K562 (cell line): ENCODE measurements at regions not wholly inside any gene's neighbourhood (a gene's known extent, or its start where the extent isn't known, plus 50 kb on each side); places are given as distances from the start of the nearest gene placed in this dataset.

Experiments used
- ATAC-seq: fragments of 200-7000 bp; cut with Tn5 transposase; 3 replicates; pipeline ENCODE4 v1.9.1; 2020; ENCODE audit warnings: moderate library complexity
- BruUV-seq: library from RNA; stranded (reverse); fragments of 400-500 nt; replicated peaks from 2 replicates; lab custom pipeline; 2021; lab: Mats Ljungman, UMichigan
- CTCF ChIA-PET: fragments of 300-600 bp; formaldehyde crosslinking; extraction: SDS; loops from one replicate; lab custom pipeline; 2021; ENCODE audit warnings: low intra/inter-chr PET ratio; lab: Yijun Ruan, JAX
- POLR2A ChIA-PET: fragments of 300-600, 350-650 bp; sonication (Branson Sonifier 250); formaldehyde crosslinking; extraction: SDS; loops from one replicate; lab custom pipeline; 2021; ENCODE audit warnings: antibody characterized with exemption, inconsistent platforms; lab: Yijun Ruan, JAX
- DNase-seq, 4 experiments: peaks; one replicate each; pipeline versions ENCODE4 v3.0.0 to v3.0.0-alpha.2; 2011 to 2018; ENCODE audit warnings: low spot score in 3 of 4, mixed read lengths in 3 of 4; ENCODE audit errors: extremely low read depth in 1 of 4
- FAIRE-seq: peaks from 2 replicates; lab custom pipeline; 2011; peaks lifted over from hg19 to GRCh38; lab: Jason Lieb, UNC
- H2AFZ ChIP-seq: 2 replicates; pipeline ENCODE4 v1.6.0; 2011; ENCODE audit warnings: low read depth, low read length, control low read depth, inconsistent platforms
- H3K27ac ChIP-seq: fragments of 200-600 bp; 3 replicates; pipeline ENCODE4 v1.8.0; 2011; ENCODE audit warnings: low read depth, mild to moderate bottlenecking, control low read depth, inconsistent platforms, low read length, moderate library complexity, mixed read lengths; ENCODE audit errors: extremely low read depth
- H3K27me3 ChIP-seq, 2 experiments: fragments of 300-600 bp in 1 of 2; 2 replicates in 1 of 2; 3 replicates in 1 of 2; pipeline versions ENCODE4 v1.6.0 to v1.8.0; 2011; ENCODE audit warnings: inconsistent platforms in 2 of 2, low read length in 2 of 2, mild to moderate bottlenecking in 1 of 2, mixed read lengths in 1 of 2, moderate library complexity in 1 of 2; ENCODE audit not compliant: control insufficient read depth in 2 of 2, insufficient read depth in 2 of 2
- H3K36me3 ChIP-seq: fragments of 300-600 bp; 3 replicates; pipeline ENCODE4 v1.8.0; 2011; ENCODE audit warnings: mild to moderate bottlenecking, low read length, inconsistent platforms; ENCODE audit not compliant: control insufficient read depth, insufficient read depth
- H3K4me1 ChIP-seq, 2 experiments: fragments of 200-600 bp in 1 of 2; replicated peaks in 1 of 2; 2 replicates in 1 of 2; 3 replicates in 1 of 2; pipeline versions ENCODE4 v1.5.1 to v1.8.0; 2011; ENCODE audit warnings: inconsistent platforms in 2 of 2, low read length in 2 of 2, mild to moderate bottlenecking in 1 of 2, mixed read lengths in 1 of 2, moderate library complexity in 1 of 2; ENCODE audit not compliant: control insufficient read depth in 2 of 2, insufficient read depth in 2 of 2
- H3K4me2 ChIP-seq: 2 replicates; pipeline ENCODE4 v1.6.1; 2011; ENCODE audit warnings: low read length, control low read depth, inconsistent platforms, mixed read lengths; ENCODE audit not compliant: insufficient read depth
- H3K4me3 ChIP-seq: fragments of 200-600 bp; sonication (generic), shearing (Covaris generic); 2 replicates; pipeline ENCODE4 v1.5.1; 2016; ENCODE audit warnings: control low read depth, inconsistent platforms
- H3K79me2 ChIP-seq: fragments of 200-600 bp; 3 replicates; pipeline ENCODE4 v1.8.0; 2011; ENCODE audit warnings: low read length, inconsistent platforms; ENCODE audit not compliant: control insufficient read depth, insufficient read depth
- H3K9ac ChIP-seq, 2 experiments: 2 replicates each; pipeline versions ENCODE4 v1.6.0 to v1.6.1; 2011; ENCODE audit warnings: low read depth in 2 of 2, low read length in 2 of 2, control low read depth in 1 of 2, inconsistent platforms in 1 of 2, mild to moderate bottlenecking in 1 of 2, mixed read lengths in 1 of 2; ENCODE audit not compliant: insufficient read depth in 1 of 2
- H3K9me1 ChIP-seq: one replicate; pipeline ENCODE4 v1.6.0; 2011; ENCODE audit warnings: inconsistent platforms, mild to moderate bottlenecking, low read length, moderate library complexity; ENCODE audit not compliant: control insufficient read depth, insufficient read depth
- H3K9me3 ChIP-seq: replicated peaks from 2 replicates; pipeline ENCODE4 v1.5.1; 2011; ENCODE audit warnings: low read depth, low read length, inconsistent platforms; ENCODE audit not compliant: control insufficient read depth, insufficient read depth
- H4K20me1 ChIP-seq: replicated peaks from 2 replicates; pipeline ENCODE4 v1.6.1; 2011; ENCODE audit warnings: low read length, inconsistent platforms, mixed read lengths; ENCODE audit not compliant: control insufficient read depth, insufficient read depth
- AFF1 ChIP-seq, 2 experiments: fragments of 450-650 bp; IDR thresholded peaks; 2 replicates each; pipeline ENCODE4 v1.6.1; 2018; ENCODE audit warnings: mild to moderate bottlenecking in 2 of 2, low read depth in 1 of 2; ENCODE audit not compliant: partially characterized antibody in 2 of 2
- BRCA1 ChIP-seq, 2 experiments: fragments of 450-650 bp in 1 of 2; sonication (generic) in 1 of 2; formaldehyde crosslinking in 1 of 2; IDR thresholded peaks; 2 replicates each; pipeline versions ENCODE4 v1.5.0 to v1.6.1; 2017 to 2020; ENCODE audit warnings: mild to moderate bottlenecking in 1 of 2, missing genetic modification reagents in 1 of 2
- GABPB1 ChIP-seq: sonication (generic); formaldehyde crosslinking; IDR thresholded peaks from 2 replicates; pipeline ENCODE4 v1.8.0; 2022; ENCODE audit warnings: mild to moderate bottlenecking, missing genetic modification reagents
- TAF15 ChIP-seq: fragments of 200-400 bp; formaldehyde crosslinking; IDR thresholded peaks from 2 replicates; pipeline ENCODE4 v1.6.1; 2017; ENCODE audit warnings: mild to moderate bottlenecking, low read depth, low read length, moderate library complexity
- TFAP4 ChIP-seq: sonication (generic); formaldehyde crosslinking; IDR thresholded peaks from 2 replicates; pipeline ENCODE4 v1.8.0; 2022; ENCODE audit warnings: missing genetic modification reagents, mild to moderate bottlenecking, moderate library complexity, borderline replicate concordance
- ZC3H11A ChIP-seq: IDR thresholded peaks from 2 replicates; pipeline ENCODE4 v1.6.1; 2012; ENCODE audit warnings: low read depth, low read length, improper control_type of control experiment
- ZNF263 ChIP-seq: sonication (generic); formaldehyde crosslinking; IDR thresholded peaks from 2 replicates; pipeline ENCODE4 v1.8.0; 2022; ENCODE audit warnings: mild to moderate bottlenecking, missing genetic modification reagents, borderline replicate concordance
- ZNF280B ChIP-seq: fragments of 250-450 bp; sonication (Bioruptor Pico); IDR thresholded peaks from 2 replicates; pipeline ENCODE4 v1.5.1; 2021; ENCODE audit warnings: mild to moderate bottlenecking
- ZNF316 ChIP-seq: fragments of 450-650 bp; IDR thresholded peaks from 2 replicates; pipeline ENCODE4 v1.6.1; 2016
- ZNF395 ChIP-seq: fragments of 200-800 bp; sonication (Bioruptor generic); IDR thresholded peaks from 2 replicates; pipeline ENCODE4 v1.6.1; 2017; ENCODE audit warnings: missing genetic modification characterization, missing compliant biosample characterization
- ZSCAN29 ChIP-seq: fragments of 450-650 bp; IDR thresholded peaks from 2 replicates; pipeline ENCODE4 v1.6.1; 2017
- WGBS: fragments of 100-300 bp; shearing (Covaris generic); methylation state at CpG from one replicate; pipeline ENCODE4 v1.1.6; 2016; ENCODE audit warnings: low coverage, mixed read lengths; ENCODE audit not compliant: insufficient coverage; ENCODE audit errors: missing lambda C conversion rate; 5-methylcytosine and 5-hydroxymethylcytosine counted together
- in situ Hi-C: fragments of 300-500 bp; cut with MboI; formaldehyde crosslinking; loops from 4 replicates; pipeline ENCODE4 v1.15.0; 2018; ENCODE audit warnings: inconsistent platforms, mixed read lengths
- intact Hi-C: fragments of 100-400 bp; cut with micrococcal nuclease; formaldehyde crosslinking; loops from 2 replicates; pipeline ENCODE4 v1.14.2; 2022

- no peak for DNase-seq
- H3K4me1 ChIP-seq: no peaks in the 10 kb centered on the region
- ATAC-seq: no peak
- no peak for FAIRE-seq
- 4% methylated on average over 5 of the region's 5 CpGs for WGBS
- no peaks in the 10 kb centered on the region for H3K79me2 ChIP-seq
- H3K9me3 ChIP-seq: no peaks in the 10 kb centered on the region
- H3K4me2 ChIP-seq: no peak overlapping the region
- POLR2A ChIA-PET: no interaction called here
- intact Hi-C loops: no loop called here
- no peaks in the 10 kb centered on the region for H3K9me1 ChIP-seq
- H3K4me3 ChIP-seq: no peak overlapping the region
- no peak overlapping the region for H2AFZ ChIP-seq
- H4K20me1 ChIP-seq: no peaks in the 10 kb centered on the region
- H3K27me3 ChIP-seq: no peaks in the 10 kb centered on the region
- H3K27ac ChIP-seq: no peak overlapping the region
- H3K9ac ChIP-seq: no peak overlapping the region
- CTCF ChIA-PET: no interaction called here
- in situ Hi-C loops: no loop called here
- no peaks in the 10 kb centered on the region for H3K36me3 ChIP-seq
- no TSS peak for BruUV-seq
- TF ChIP-seq AFF1 (IDR thresholded peaks at IDR 0.05; ENCODE audit: low read depth in 1 of 2, partially characterized antibody in 2 of 2) (no peak), TAF15 (no peak), ZC3H11A (no peak), ZNF395 (no peak), GABPB1 (CRISPR knock-in tag) (no peak), ZNF263 (CRISPR knock-in tag) (no peak), ZNF316 (no peak), ZNF280B (CRISPR knock-in tag) (no peak), BRCA1 (IDR thresholded peaks at IDR 0.05) (no peak), BRCA1 (CRISPR knock-in tag; IDR thresholded peaks at IDR 0.05) (no peak), ZSCAN29 (no peak), TFAP4 (CRISPR knock-in tag) (no peak)
Observed at GRCh38 chr7:46291050-46291438, 370.0 kb upstream of the IGFBP3 start.
